H9 (cell line): ENCODE measurements at regions not wholly inside any gene's neighbourhood (a gene's known extent, or its start where the extent isn't known, plus 50 kb on each side); places are given as distances from the start of the nearest gene placed in this dataset.

ENCODE experiments used
- DNase-seq: peaks from one replicate; pipeline ENCODE4 v3.0.0-alpha.2; 2017
- H2AFZ ChIP-seq: one replicate; pipeline ENCODE4 v1.6.1; 2013; ENCODE audit warnings: mild to moderate bottlenecking, low read length, control low read depth, moderate library complexity
- H2AK5ac ChIP-seq: 2 replicates; pipeline ENCODE4 v1.6.1; 2013; ENCODE audit warnings: low read length, control low read depth, mixed read lengths; ENCODE audit not compliant: insufficient read length
- H2BK120ac ChIP-seq: one replicate; pipeline ENCODE4 v1.6.1; 2013; ENCODE audit warnings: low read depth, mild to moderate bottlenecking, low read length, control low read depth, inconsistent platforms; ENCODE audit not compliant: poor library complexity, severe bottlenecking
- H2BK12ac ChIP-seq: 2 replicates; pipeline ENCODE4 v1.6.1; 2013; ENCODE audit warnings: low read length, control low read depth, mixed read lengths, low read depth; ENCODE audit not compliant: insufficient read length
- H2BK15ac ChIP-seq: 2 replicates; pipeline ENCODE4 v1.6.1; 2013; ENCODE audit warnings: low read depth, low read length, control low read depth
- H2BK20ac ChIP-seq: one replicate; pipeline ENCODE4 v1.6.1; 2013; ENCODE audit warnings: low read depth, mild to moderate bottlenecking, low read length, control low read depth, inconsistent platforms; ENCODE audit not compliant: poor library complexity, severe bottlenecking
- H2BK5ac ChIP-seq: 2 replicates; pipeline ENCODE4 v1.6.1; 2013; ENCODE audit warnings: low read length, control low read depth, mixed read lengths; ENCODE audit not compliant: insufficient read length
- H3K14ac ChIP-seq: 2 replicates; pipeline ENCODE4 v1.6.1; 2013; ENCODE audit warnings: low read length, control low read depth; ENCODE audit not compliant: insufficient read depth
- H3K18ac ChIP-seq: 2 replicates; pipeline ENCODE4 v1.6.1; 2013; ENCODE audit warnings: low read depth, mild to moderate bottlenecking, mixed read lengths, low read length, control low read depth; ENCODE audit not compliant: insufficient read length
- H3K23ac ChIP-seq: 2 replicates; pipeline ENCODE4 v1.6.1; 2013; ENCODE audit warnings: low read length, control low read depth, mixed read lengths, low read depth; ENCODE audit not compliant: insufficient read length
- H3K23me2 ChIP-seq: 2 replicates; pipeline ENCODE4 v1.6.1; 2013; ENCODE audit warnings: low read depth, mild to moderate bottlenecking, mixed read lengths, low read length, control low read depth; ENCODE audit not compliant: insufficient read length, poor library complexity, severe bottlenecking
- H3K27ac ChIP-seq: 2 replicates; pipeline ENCODE4 v1.5.1; 2013; ENCODE audit warnings: low read length, control low read depth, mixed read lengths, low read depth; ENCODE audit not compliant: insufficient read length
- H3K27me3 ChIP-seq: 2 replicates; pipeline ENCODE4 v1.6.1; 2013; ENCODE audit warnings: low read length, control low read depth, inconsistent platforms; ENCODE audit not compliant: insufficient read depth
- H3K4ac ChIP-seq: 2 replicates; pipeline ENCODE4 v1.6.1; 2013; ENCODE audit warnings: low read depth, mild to moderate bottlenecking, control low read depth, inconsistent platforms, low read length, moderate library complexity
- H3K4me1 ChIP-seq: 2 replicates; pipeline ENCODE4 v1.6.1; 2013; ENCODE audit warnings: low read length, control low read depth, inconsistent platforms; ENCODE audit not compliant: insufficient read depth
- H3K4me2 ChIP-seq: 2 replicates; pipeline ENCODE4 v1.6.1; 2013; ENCODE audit warnings: low read length, control low read depth, mixed read lengths; ENCODE audit not compliant: insufficient read length, insufficient read depth
- H3K56ac ChIP-seq: 2 replicates; pipeline ENCODE4 v1.6.1; 2013; ENCODE audit warnings: low read depth, mild to moderate bottlenecking, mixed read lengths, low read length, control low read depth; ENCODE audit not compliant: insufficient read length
- H3K79me1 ChIP-seq: 2 replicates; pipeline ENCODE4 v1.6.1; 2013; ENCODE audit warnings: low read depth, mild to moderate bottlenecking, moderate library complexity, low read length, control low read depth, inconsistent platforms; ENCODE audit not compliant: insufficient read depth, poor library complexity, severe bottlenecking
- H3K79me2 ChIP-seq: 2 replicates; pipeline ENCODE4 v1.6.1; 2013; ENCODE audit warnings: low read length, control low read depth, inconsistent platforms; ENCODE audit not compliant: insufficient read depth
- H3K9ac ChIP-seq: 2 replicates; pipeline ENCODE4 v1.6.1; 2013; ENCODE audit warnings: low read length, control low read depth, mixed read lengths; ENCODE audit not compliant: insufficient read length; ENCODE audit errors: extremely low read depth
- H3K9me3 ChIP-seq: one replicate; pipeline ENCODE4 v1.6.1; 2013; ENCODE audit warnings: low read depth, low read length, inconsistent platforms; ENCODE audit not compliant: control insufficient read depth
- H3T11ph ChIP-seq: one replicate; pipeline ENCODE4 v1.6.1; 2013; ENCODE audit warnings: mild to moderate bottlenecking, low read length, control low read depth, inconsistent platforms
- H4K20me1 ChIP-seq: one replicate; pipeline ENCODE4 v1.6.1; 2013; ENCODE audit not compliant: control insufficient read depth, insufficient read length, insufficient read depth
- H4K5ac ChIP-seq: 2 replicates; pipeline ENCODE4 v1.6.1; 2013; ENCODE audit warnings: low read depth, mild to moderate bottlenecking, mixed read lengths, low read length, control low read depth; ENCODE audit not compliant: insufficient read length
- H4K8ac ChIP-seq: replicated peaks from 2 replicates; pipeline ENCODE4 v1.6.1; 2013; ENCODE audit warnings: low read length, control low read depth, mixed read lengths, low read depth; ENCODE audit not compliant: insufficient read length
- H4K91ac ChIP-seq: 2 replicates; pipeline ENCODE4 v1.6.1; 2013; ENCODE audit warnings: low read depth, mild to moderate bottlenecking, moderate library complexity, mixed read lengths, low read length, control low read depth; ENCODE audit not compliant: insufficient read length
- H3K27ac Mint-ChIP-seq, 3 experiments: 2 replicates in 2 of 3; 3 replicates in 1 of 3; pipeline ENCODE4 v1.8.0; 2020 to 2021; ENCODE audit warnings: mixed read lengths in 3 of 3, mild to moderate bottlenecking in 1 of 3, moderate library complexity in 1 of 3
- H3K27me3 Mint-ChIP-seq: 2 replicates; pipeline ENCODE4 v1.8.0; 2021; ENCODE audit warnings: low read depth, mild to moderate bottlenecking, moderate library complexity, mixed read lengths
- H3K36me3 Mint-ChIP-seq, 3 experiments: 2 replicates in 2 of 3; 3 replicates in 1 of 3; pipeline ENCODE4 v1.8.0; 2020 to 2021; ENCODE audit warnings: low read depth in 3 of 3, mixed read lengths in 3 of 3; ENCODE audit not compliant: insufficient read depth in 1 of 3
- H3K4me1 Mint-ChIP-seq, 2 experiments: 2 replicates each; pipeline ENCODE4 v1.8.0; 2020; ENCODE audit warnings: mixed read lengths in 2 of 2
- H3K4me3 Mint-ChIP-seq, 2 experiments: 2 replicates in 1 of 2; 3 replicates in 1 of 2; pipeline ENCODE4 v1.8.0; 2020 to 2021; ENCODE audit warnings: mild to moderate bottlenecking in 2 of 2, mixed read lengths in 2 of 2, moderate library complexity in 1 of 2
- H3K9me3 Mint-ChIP-seq, 2 experiments: 2 replicates in 1 of 2; 3 replicates in 1 of 2; pipeline ENCODE4 v1.8.0; 2020; ENCODE audit warnings: mild to moderate bottlenecking in 2 of 2, mixed read lengths in 2 of 2, moderate library complexity in 1 of 2
- CTCF ChIP-seq: fragments of 200-600 bp; sonication (generic); conservative IDR thresholded peaks from 3 replicates; pipeline ENCODE4 v1.8.0; 2021; ENCODE audit warnings: antibody characterized with exemption, mild to moderate bottlenecking
- WGBS: extraction: QIAGEN DNeasy Blood & Tissue Kit; methylation state at CpG from one replicate; pipeline ENCODE4 v1.1.7; 2013; ENCODE audit warnings: missing lambda C conversion rate, low lambda C conversion rate, mixed read lengths; ENCODE audit not compliant: insufficient read length; ENCODE audit errors: extremely low coverage; 5-methylcytosine and 5-hydroxymethylcytosine counted together

GRCh38 chr5:154663424-154663823, 91.8 kb upstream of the LARP1 start:
- WGBS = no CpG with 5 or more reads among the region's 3 CpGs

More at GRCh38 chr5:154663424-154663823, 91.8 kb upstream of the LARP1 start:
- Histone ChIP-seq H3K4ac (no peak overlapping the region), H3K27ac (no peak overlapping the region), H4K91ac (no peak overlapping the region), H3K9me3 (peaks cover 11% of the 10 kb centered on the region), H3K18ac (no peak overlapping the region), H2BK12ac (no peak overlapping the region), H2BK5ac (no peak overlapping the region), H2BK120ac (no peak overlapping the region), H3K27me3 (no peaks in the 10 kb centered on the region), H3K23me2 (no peaks in the 10 kb centered on the region), H3K79me2 (no peaks in the 10 kb centered on the region), H3K23ac (no peak overlapping the region), H2AK5ac (no peak overlapping the region), H2AFZ (no peak overlapping the region), H3K14ac (no peak overlapping the region), H4K20me1 (no peaks in the 10 kb centered on the region), H3K79me1 (no peaks in the 10 kb centered on the region), H3K4me1 (no peaks in the 10 kb centered on the region), H4K5ac (no peak overlapping the region), H2BK20ac (no peak overlapping the region), H2BK15ac (no peak overlapping the region), H4K8ac (no peak overlapping the region), H3K56ac (no peak overlapping the region), H3T11ph (no peak overlapping the region), H3K4me2 (no peak overlapping the region), H3K9ac (no peak overlapping the region)
- Mint-ChIP-seq H3K4me1 (peaks cover 0 to 3% of the 10 kb centered on the region in 2 experiments; a peak in 1 of 4 replicates), H3K9me3 (peaks cover 32 to 38% of the 10 kb centered on the region in 2 experiments), H3K27ac (no peak overlapping the region), H3K27me3 (no peaks in the 10 kb centered on the region; the same call in 1 of the 2 replicates), H3K36me3 (peaks cover 17 to 33% (median 21%) of the 10 kb centered on the region in 3 experiments), H3K4me3 (no peak overlapping the region)
- no peak for TF ChIP-seq CTCF
- no peak for DNase-seq
